PC-9 (cell line): ENCODE measurements at regions not wholly inside any gene's neighbourhood (a gene's known extent, or its start where the extent isn't known, plus 50 kb on each side); places are given as distances from the start of the nearest gene placed in this dataset.

Experiments
- BruUV-seq: library from RNA; stranded (reverse); fragments of 400-500 nt; replicated peaks from 2 replicates; lab custom pipeline; 2021; lab: Mats Ljungman, UMichigan
- CTCF ChIA-PET: fragments of 300-600 bp; sonication (Branson Sonifier 250); formaldehyde crosslinking; loops from one replicate; lab custom pipeline; 2022; ENCODE audit warnings: antibody characterized with exemption; lab: Charles Lee
- POLR2A ChIA-PET: fragments of 300-600 bp; sonication (Branson Sonifier 250); formaldehyde crosslinking; loops from one replicate; lab custom pipeline; 2022; ENCODE audit warnings: antibody characterized with exemption; ENCODE audit not compliant: unreplicated experiment; lab: Charles Lee
- DNase-seq, 2 experiments: peaks; one replicate each; pipeline versions ENCODE4 v3.0.0 to v3.0.0-alpha.2; 2015 to 2022; ENCODE audit warnings: mixed read lengths in 1 of 2
- H2AFZ ChIP-seq: fragments of 200-600 bp; sonication (generic); 2 replicates; pipeline ENCODE4 v1.8.1; 2017; ENCODE audit warnings: antibody characterized with exemption
- H3F3A ChIP-seq: fragments of 200-600 bp; sonication (generic); 2 replicates; pipeline ENCODE4 v1.8.1; 2017; ENCODE audit warnings: antibody characterized with exemption, mild to moderate bottlenecking, low read depth; ENCODE audit not compliant: insufficient read depth
- H3K27ac ChIP-seq: fragments of 200-600 bp; sonication (generic); 2 replicates; pipeline ENCODE4 v1.6.1; 2016; ENCODE audit warnings: mixed run types
- H3K27me3 ChIP-seq: fragments of 200-600 bp; sonication (generic); 2 replicates; pipeline ENCODE4 v1.6.1; 2016; ENCODE audit warnings: low read depth, mixed run types; ENCODE audit not compliant: insufficient read depth
- H3K36me3 ChIP-seq: fragments of 200-600 bp; sonication (generic); 2 replicates; pipeline ENCODE4 v1.6.1; 2016; ENCODE audit warnings: low read depth, mixed run types
- H3K4me1 ChIP-seq: fragments of 200-600 bp; sonication (generic); replicated peaks from 2 replicates; pipeline ENCODE4 v1.6.1; 2016; ENCODE audit warnings: mixed run types; ENCODE audit not compliant: insufficient read depth
- H3K4me2 ChIP-seq: fragments of 200-600 bp; sonication (generic); 2 replicates; pipeline ENCODE4 v1.6.1; 2017; ENCODE audit warnings: mixed run types
- H3K4me3 ChIP-seq: fragments of 200-600 bp; sonication (generic); 2 replicates; pipeline ENCODE4 v1.6.1; 2016; ENCODE audit warnings: mixed run types
- H3K79me2 ChIP-seq: fragments of 200-600 bp; sonication (generic); 2 replicates; pipeline ENCODE4 v1.6.1; 2017; ENCODE audit warnings: low read depth, mixed run types
- H3K9me2 ChIP-seq: fragments of 200-600 bp; sonication (generic); 2 replicates; pipeline ENCODE4 v1.8.1; 2017; ENCODE audit warnings: mild to moderate bottlenecking; ENCODE audit not compliant: insufficient read depth
- H3K9me3 ChIP-seq: fragments of 200-600 bp; sonication (generic); 2 replicates; pipeline ENCODE4 v1.8.1; 2016; ENCODE audit warnings: low read depth; ENCODE audit not compliant: insufficient read depth
- H4K20me1 ChIP-seq: fragments of 200-600 bp; sonication (generic); 2 replicates; pipeline ENCODE4 v1.8.1; 2017; ENCODE audit not compliant: insufficient read depth
- EZH2 ChIP-seq: fragments of 200-600 bp; sonication (generic); IDR thresholded peaks from 2 replicates; pipeline ENCODE4 v1.8.0; 2017; ENCODE audit warnings: antibody characterized with exemption, low read depth
- intact Hi-C: fragments of 100-400 bp; cut with micrococcal nuclease; formaldehyde crosslinking; loops from one replicate; pipeline ENCODE4 v1.10.0; 2022; ENCODE audit not compliant: unreplicated experiment
- TF ChIP-seq, protein P1 (sequence below): fragments of 200-600 bp; sonication (generic); conservative IDR thresholded peaks from 2 replicates; pipeline ENCODE4 v1.6.1; 2017; ENCODE audit warnings: mixed run types, antibody characterized with exemption, mild to moderate bottlenecking, moderate library complexity

DNA sequence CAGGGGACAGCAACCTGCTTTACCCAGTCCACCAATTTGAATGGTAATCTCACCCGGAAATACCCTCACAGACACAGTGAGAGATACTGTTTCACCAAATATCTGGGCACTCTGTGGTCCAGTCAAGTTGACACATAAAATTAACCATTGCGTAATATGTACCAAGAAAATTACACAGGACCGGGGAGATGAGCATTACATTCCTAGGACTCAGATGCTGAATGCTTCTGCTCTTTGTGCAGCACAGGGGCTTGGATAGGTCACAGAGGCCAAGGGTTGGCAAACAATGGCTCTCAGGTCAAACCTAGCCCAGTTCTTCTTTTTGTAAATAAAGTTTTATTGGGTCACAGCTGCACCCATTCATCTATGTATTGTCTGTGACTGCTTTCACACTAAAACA is 557.2 kb downstream of the MN1 start:
- no peak for TF ChIP-seq EZH2
- TF ChIP-seq, protein P1, sequence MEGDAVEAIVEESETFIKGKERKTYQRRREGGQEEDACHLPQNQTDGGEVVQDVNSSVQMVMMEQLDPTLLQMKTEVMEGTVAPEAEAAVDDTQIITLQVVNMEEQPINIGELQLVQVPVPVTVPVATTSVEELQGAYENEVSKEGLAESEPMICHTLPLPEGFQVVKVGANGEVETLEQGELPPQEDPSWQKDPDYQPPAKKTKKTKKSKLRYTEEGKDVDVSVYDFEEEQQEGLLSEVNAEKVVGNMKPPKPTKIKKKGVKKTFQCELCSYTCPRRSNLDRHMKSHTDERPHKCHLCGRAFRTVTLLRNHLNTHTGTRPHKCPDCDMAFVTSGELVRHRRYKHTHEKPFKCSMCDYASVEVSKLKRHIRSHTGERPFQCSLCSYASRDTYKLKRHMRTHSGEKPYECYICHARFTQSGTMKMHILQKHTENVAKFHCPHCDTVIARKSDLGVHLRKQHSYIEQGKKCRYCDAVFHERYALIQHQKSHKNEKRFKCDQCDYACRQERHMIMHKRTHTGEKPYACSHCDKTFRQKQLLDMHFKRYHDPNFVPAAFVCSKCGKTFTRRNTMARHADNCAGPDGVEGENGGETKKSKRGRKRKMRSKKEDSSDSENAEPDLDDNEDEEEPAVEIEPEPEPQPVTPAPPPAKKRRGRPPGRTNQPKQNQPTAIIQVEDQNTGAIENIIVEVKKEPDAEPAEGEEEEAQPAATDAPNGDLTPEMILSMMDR, result no peak
- no peak for DNase-seq
- no peaks in the 10 kb centered on the region; the same call in 1 of the 2 replicates for H3F3A ChIP-seq
- intact Hi-C loops, result no loop called here
- H2AFZ ChIP-seq, result no peak overlapping the region
- no peaks in the 10 kb centered on the region for H3K27me3 ChIP-seq
- H3K79me2 ChIP-seq, result no peaks in the 10 kb centered on the region
- ChIA-PET POLR2A (no interaction called here), CTCF (no interaction called here)
- no peaks in the 10 kb centered on the region; the same call in 1 of the 2 replicates for H3K9me3 ChIP-seq
- H3K4me2 ChIP-seq, result no peak overlapping the region
- H3K9me2 ChIP-seq, result no peaks in the 10 kb centered on the region
- H4K20me1 ChIP-seq, result no peaks in the 10 kb centered on the region
- H3K4me3 ChIP-seq, result no peak overlapping the region
- H3K4me1 ChIP-seq, result peaks cover under 1% of the 10 kb centered on the region
- no peaks in the 10 kb centered on the region for H3K36me3 ChIP-seq
- H3K27ac ChIP-seq, result no peak overlapping the region
- BruUV-seq, result no TSS peak

- ChIA-PET POLR2A (no interaction called here), CTCF (no interaction called here)
- Histone ChIP-seq H3K9me2 (no peaks in the 10 kb centered on the region), H3K27me3 (no peaks in the 10 kb centered on the region), H3K79me2 (no peaks in the 10 kb centered on the region), H3K27ac (no peak overlapping the region), H3F3A (no peaks in the 10 kb centered on the region; the same call in 1 of the 2 replicates), H3K9me3 (no peaks in the 10 kb centered on the region; the same call in 1 of the 2 replicates), H3K36me3 (no peaks in the 10 kb centered on the region), H3K4me1 (no peaks in the 10 kb centered on the region), H3K4me3 (no peak overlapping the region), H2AFZ (no peak overlapping the region), H4K20me1 (no peaks in the 10 kb centered on the region), H3K4me2 (no peak overlapping the region)
- TF ChIP-seq, protein P1, result no peak
- no peak for TF ChIP-seq EZH2
- no peak for DNase-seq
- BruUV-seq, result no TSS peak
- intact Hi-C loops, result no loop called here
Observed at GRCh38 chr22:27245056-27245455, 556.5 kb downstream of the MN1 start.

- no peak overlapping the region for H3K4me2 ChIP-seq
- H3F3A ChIP-seq, result no peaks in the 10 kb centered on the region; the same call in 1 of the 2 replicates
- H3K27me3 ChIP-seq, result no peaks in the 10 kb centered on the region
- H3K36me3 ChIP-seq, result no peaks in the 10 kb centered on the region
- ChIA-PET POLR2A (interaction anchor here (0.6 kb wide), 1 partner anchor 1360 kb away, joined by 11 read pairs; no protein-coding TSS in a partner anchor), CTCF (no interaction called here)
- no peaks in the 10 kb centered on the region for H3K4me1 ChIP-seq
- intact Hi-C loops, result no loop called here
- BruUV-seq, result no TSS peak
- no peak overlapping the region for H2AFZ ChIP-seq
- H4K20me1 ChIP-seq, result no peaks in the 10 kb centered on the region
- no peaks in the 10 kb centered on the region for H3K9me2 ChIP-seq
- no peaks in the 10 kb centered on the region for H3K79me2 ChIP-seq
- no peak overlapping the region for H3K27ac ChIP-seq
- DNase-seq, result no peak
- H3K4me3 ChIP-seq, result no peak overlapping the region
- TF ChIP-seq EZH2, result no peak
- TF ChIP-seq, protein P1, result no peak
- no peaks in the 10 kb centered on the region; the same call in none of the 2 replicates for H3K9me3 ChIP-seq
Observed at GRCh38 chr22:27246558-27246957, 555.0 kb downstream of the MN1 start.
